ENCODE measurements at regions not wholly inside any gene's neighbourhood (a gene's known extent, or its start where the extent isn't known, plus 50 kb on each side); places are given as distances from the start of the nearest gene placed in this dataset.

DNA sequence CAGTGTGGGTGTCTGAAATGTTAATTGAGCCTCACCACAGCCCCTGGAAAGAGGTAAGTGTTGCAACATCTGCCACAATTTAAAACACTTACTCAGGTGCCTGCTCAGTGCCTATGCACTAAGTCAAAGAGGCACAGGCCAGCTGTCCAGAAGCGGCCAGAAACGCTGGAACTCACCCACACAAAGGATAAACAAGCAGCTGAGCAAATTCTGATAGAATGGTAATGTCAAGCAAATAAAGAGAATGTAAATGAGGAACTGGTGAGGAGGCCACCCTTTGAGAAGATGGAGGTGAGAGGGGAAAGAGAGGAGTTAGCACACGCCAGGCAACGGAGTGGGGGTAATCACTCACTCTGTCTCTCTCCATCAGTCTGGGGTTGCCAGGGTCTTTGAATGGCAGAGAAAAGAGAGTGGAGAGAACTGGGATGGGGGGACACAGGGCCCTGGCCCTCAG is 67.7 kb upstream of the SERP2 start:
- TF ChIP-seq POLR2A (IDR thresholded peaks at IDR 0.05) (no peak), EP300 (IDR thresholded peaks at IDR 0.05) (no peak)
- TF ChIP-seq, protein P1, sequence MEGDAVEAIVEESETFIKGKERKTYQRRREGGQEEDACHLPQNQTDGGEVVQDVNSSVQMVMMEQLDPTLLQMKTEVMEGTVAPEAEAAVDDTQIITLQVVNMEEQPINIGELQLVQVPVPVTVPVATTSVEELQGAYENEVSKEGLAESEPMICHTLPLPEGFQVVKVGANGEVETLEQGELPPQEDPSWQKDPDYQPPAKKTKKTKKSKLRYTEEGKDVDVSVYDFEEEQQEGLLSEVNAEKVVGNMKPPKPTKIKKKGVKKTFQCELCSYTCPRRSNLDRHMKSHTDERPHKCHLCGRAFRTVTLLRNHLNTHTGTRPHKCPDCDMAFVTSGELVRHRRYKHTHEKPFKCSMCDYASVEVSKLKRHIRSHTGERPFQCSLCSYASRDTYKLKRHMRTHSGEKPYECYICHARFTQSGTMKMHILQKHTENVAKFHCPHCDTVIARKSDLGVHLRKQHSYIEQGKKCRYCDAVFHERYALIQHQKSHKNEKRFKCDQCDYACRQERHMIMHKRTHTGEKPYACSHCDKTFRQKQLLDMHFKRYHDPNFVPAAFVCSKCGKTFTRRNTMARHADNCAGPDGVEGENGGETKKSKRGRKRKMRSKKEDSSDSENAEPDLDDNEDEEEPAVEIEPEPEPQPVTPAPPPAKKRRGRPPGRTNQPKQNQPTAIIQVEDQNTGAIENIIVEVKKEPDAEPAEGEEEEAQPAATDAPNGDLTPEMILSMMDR (IDR thresholded peaks at IDR 0.05), result no peak

Data from tibial nerve (tissue), 4 donors.